T-cell (primary cell): ENCODE measurements at regions not wholly inside any gene's neighbourhood (a gene's known extent, or its start where the extent isn't known, plus 50 kb on each side); places are given as distances from the start of the nearest gene placed in this dataset.

ENCODE experiments used
- ATAC-seq, 4 experiments: fragments of 200-7000 bp in 3 of 4; fragments of 150-1000 bp in 1 of 4; cut with Tn5 transposase; replicated peaks in 1 of 4; 1 replicate in 3 of 4; 2 replicates in 1 of 4; pipeline ENCODE4 v1.10.0; 2021; ENCODE audit warnings: moderate library complexity in 3 of 4, mild to moderate bottlenecking in 2 of 4, moderate number of reproducible peaks in 1 of 4
- CTCF ChIA-PET, 2 donors: fragments of 300-600 bp; sonication (Branson Sonifier 250); formaldehyde crosslinking; loops; one replicate each; lab custom pipeline; 2022; ENCODE audit warnings: antibody characterized with exemption in 2 of 2; lab: Charles Lee
- POLR2A ChIA-PET, 2 donors: fragments of 300-600 bp; sonication (Branson Sonifier 250); formaldehyde crosslinking; loops; one replicate each; lab custom pipeline; 2022; ENCODE audit warnings: antibody characterized with exemption in 2 of 2; lab: Charles Lee
- DNase-seq, 35 experiments: peaks; one replicate each; pipeline versions ENCODE4 v3.0.0 to v3.0.0-alpha.2; 2013 to 2023
- H3K27ac ChIP-seq: one replicate; pipeline ENCODE4 v1.5.1; 2013; ENCODE audit warnings: low read length
- H3K27me3 ChIP-seq, 2 experiments: replicated peaks in 1 of 2; 1 replicate in 1 of 2; 2 replicates in 1 of 2; pipeline versions ENCODE4 v1.6.1 to v1.7.0; 2013; ENCODE audit warnings: low read length in 1 of 2, mixed read lengths in 1 of 2; ENCODE audit not compliant: control insufficient read depth in 2 of 2, insufficient read depth in 2 of 2; ENCODE audit errors: extremely low read depth in 1 of 2
- H3K36me3 ChIP-seq, 2 donors: 1 replicate in 1 of 2; 2 replicates in 1 of 2; pipeline versions ENCODE4 v1.6.1 to v1.7.0; 2013; ENCODE audit warnings: low read length in 1 of 2; ENCODE audit not compliant: control insufficient read depth in 2 of 2, insufficient read depth in 1 of 2; ENCODE audit errors: extremely low read depth in 1 of 2
- H3K4me1 ChIP-seq, 2 experiments: 1 replicate in 1 of 2; 2 replicates in 1 of 2; pipeline versions ENCODE4 v1.6.1 to v1.7.0; 2013; ENCODE audit warnings: low read length in 2 of 2, mixed read lengths in 1 of 2; ENCODE audit not compliant: insufficient read depth in 2 of 2, control insufficient read depth in 1 of 2; ENCODE audit errors: extremely low read depth in 1 of 2
- H3K4me3 ChIP-seq, 2 donors: 1 replicate in 1 of 2; 2 replicates in 1 of 2; pipeline versions ENCODE4 v1.5.1 to v1.7.0; 2013; ENCODE audit warnings: mild to moderate bottlenecking in 2 of 2, low read length in 1 of 2, moderate library complexity in 1 of 2; ENCODE audit not compliant: control insufficient read depth in 1 of 2; ENCODE audit errors: extremely low read depth in 1 of 2
- H3K9me3 ChIP-seq: 2 replicates; pipeline ENCODE4 v1.7.0; 2013
- H3K27ac Mint-ChIP-seq, 2 donors: one replicate each; pipeline ENCODE4 v1.8.0; 2020 to 2021; ENCODE audit warnings: mild to moderate bottlenecking in 2 of 2, mixed read lengths in 2 of 2
- H3K27me3 Mint-ChIP-seq, 2 donors: one replicate each; pipeline ENCODE4 v1.8.0; 2021 to 2022; ENCODE audit warnings: mixed read lengths in 2 of 2
- H3K36me3 Mint-ChIP-seq: one replicate; pipeline ENCODE4 v1.8.0; 2021; ENCODE audit warnings: mixed read lengths
- H3K4me1 Mint-ChIP-seq, 3 donors: one replicate each; pipeline ENCODE4 v1.8.0; 2020 to 2022; ENCODE audit warnings: mixed read lengths in 3 of 3, mild to moderate bottlenecking in 1 of 3
- H3K4me3 Mint-ChIP-seq, 3 donors: one replicate each; pipeline ENCODE4 v1.8.0; 2020 to 2022; ENCODE audit warnings: mild to moderate bottlenecking in 3 of 3, mixed read lengths in 3 of 3, moderate library complexity in 3 of 3
- H3K9me3 Mint-ChIP-seq, 3 donors: one replicate each; pipeline ENCODE4 v1.8.0; 2020 to 2022; ENCODE audit warnings: mixed read lengths in 3 of 3
- WGBS: methylation state at CpG from one replicate; pipeline ENCODE4 v1.1.5; 2013; ENCODE audit warnings: missing lambda C conversion rate; ENCODE audit not compliant: insufficient coverage; 5-methylcytosine and 5-hydroxymethylcytosine counted together

GRCh38 chr5:99076723-99077640 is 148.2 kb upstream of the CHD1 start:
- Histone ChIP-seq H3K4me1 (no peaks in the 10 kb centered on the region), H3K27me3 (peaks cover 0 to 3% of the 10 kb centered on the region in 2 experiments), H3K9me3 (no peaks in the 10 kb centered on the region), H3K4me3 (no peak overlapping the region), H3K27ac (no peak overlapping the region), H3K36me3 (no peaks in the 10 kb centered on the region)
- ATAC-seq (no peak), DNase-seq (no peak)
- Mint-ChIP-seq H3K27ac (no peak overlapping the region), H3K36me3 (no peaks in the 10 kb centered on the region), H3K27me3 (no peaks in the 10 kb centered on the region), H3K9me3 (peaks cover 4 to 7% (median 6%) of the 10 kb centered on the region in 3 donors), H3K4me1 (peaks cover 3 to 6% (median 6%) of the 10 kb centered on the region in 3 donors), H3K4me3 (no peak overlapping the region)
- ChIA-PET CTCF (no interaction called here), POLR2A (no interaction called here)
- WGBS, result no CpG with 5 or more reads among the region's 4 CpGs

- CTCF ChIA-PET, result no interaction called here
- H3K4me1 Mint-ChIP-seq, result peaks cover 3 to 6% (median 6%) of the 10 kb centered on the region in 3 donors
- ATAC-seq, result no peak
Observed at GRCh38 chr5:99072846-99073245, 144.0 kb upstream of the CHD1 start.

GRCh38 chr5:99070822-99071221 is 142.0 kb upstream of the CHD1 start:
- H3K4me1 Mint-ChIP-seq, result peaks cover 3 to 6% (median 6%) of the 10 kb centered on the region in 3 donors
- no peaks in the 10 kb centered on the region for H3K9me3 ChIP-seq
- H3K27me3 Mint-ChIP-seq, result no peaks in the 10 kb centered on the region
- no peaks in the 10 kb centered on the region for H3K36me3 Mint-ChIP-seq
- H3K36me3 ChIP-seq, result no peaks in the 10 kb centered on the region
- CTCF ChIA-PET, result interaction anchor here in 1 of 2 donors (1.8 kb wide), 1 partner anchor 12 kb away, joined by 7 read pairs; no protein-coding TSS in a partner anchor
- no peak for DNase-seq
- POLR2A ChIA-PET, result interaction anchor here (0.5 to 0.6 kb wide), 2 partner anchors 129 to 137 kb away, joined by 3 to 5 read pairs; no protein-coding TSS in a partner anchor
- no peak overlapping the region for H3K4me3 Mint-ChIP-seq
- 100% methylated on average over 1 of the region's 2 CpGs for WGBS
- no peak overlapping the region for H3K4me3 ChIP-seq
- H3K27ac Mint-ChIP-seq, result no peak overlapping the region
- H3K4me1 ChIP-seq, result no peaks in the 10 kb centered on the region
- peaks cover 0 to 3% of the 10 kb centered on the region in 2 experiments for H3K27me3 ChIP-seq
- peaks cover 4 to 7% (median 6%) of the 10 kb centered on the region in 3 donors for H3K9me3 Mint-ChIP-seq
- H3K27ac ChIP-seq, result no peak overlapping the region
- ATAC-seq, result no peak

More at GRCh38 chr5:99072846-99073245, 144.0 kb upstream of the CHD1 start:
- H3K9me3 ChIP-seq, result no peaks in the 10 kb centered on the region
- H3K4me3 ChIP-seq, result no peak overlapping the region
- no peak for DNase-seq
- Mint-ChIP-seq H3K9me3 (peaks cover 4 to 7% (median 6%) of the 10 kb centered on the region in 3 donors), H3K36me3 (no peaks in the 10 kb centered on the region), H3K27ac (no peak overlapping the region), H3K4me3 (no peak overlapping the region), H3K27me3 (no peaks in the 10 kb centered on the region)
- WGBS, result no CpG with 5 or more reads among the region's 1 CpG
- no peaks in the 10 kb centered on the region for H3K36me3 ChIP-seq
- no peaks in the 10 kb centered on the region for H3K4me1 ChIP-seq
- peaks cover 0 to 3% of the 10 kb centered on the region in 2 experiments for H3K27me3 ChIP-seq
- POLR2A ChIA-PET, result no interaction called here
- no peak overlapping the region for H3K27ac ChIP-seq

- no peak overlapping the region for H3K27ac Mint-ChIP-seq
- 80% methylated on average over 1 of the region's 4 CpGs for WGBS
- H3K4me3 Mint-ChIP-seq, result no peak overlapping the region
- ChIA-PET POLR2A (interaction anchor here (0.5 to 0.6 kb wide), 2 partner anchors 129 to 137 kb away, joined by 3 to 5 read pairs; no protein-coding TSS in a partner anchor), CTCF (interaction anchor here (0.8 to 1.8 kb wide), 2 partner anchors 10 to 11 kb away, joined by 3 to 7 read pairs; no protein-coding TSS in a partner anchor)
- H3K9me3 ChIP-seq, result no peaks in the 10 kb centered on the region
- H3K36me3 Mint-ChIP-seq, result no peaks in the 10 kb centered on the region
- H3K27me3 Mint-ChIP-seq, result no peaks in the 10 kb centered on the region
- no peak for DNase-seq
- H3K9me3 Mint-ChIP-seq, result peaks cover 4 to 7% (median 6%) of the 10 kb centered on the region in 3 donors
- H3K4me1 Mint-ChIP-seq, result peaks cover 3 to 6% (median 6%) of the 10 kb centered on the region in 3 donors
- no peak for ATAC-seq
- H3K27me3 ChIP-seq, result peaks cover 0 to 3% of the 10 kb centered on the region in 2 experiments
- no peaks in the 10 kb centered on the region for H3K4me1 ChIP-seq
- H3K36me3 ChIP-seq, result no peaks in the 10 kb centered on the region
- no peak overlapping the region for H3K4me3 ChIP-seq
- no peak overlapping the region for H3K27ac ChIP-seq
Observed at GRCh38 chr5:99070362-99070761, 141.6 kb upstream of the CHD1 start.

GRCh38 chr5:99068944-99069650 is 140.3 kb upstream of the CHD1 start:
- H3K27ac ChIP-seq, result no peak overlapping the region
- Mint-ChIP-seq H3K27me3 (no peaks in the 10 kb centered on the region), H3K4me1 (peaks cover under 1 to 3% (median under 1%) of the 10 kb centered on the region in 3 donors), H3K9me3 (peaks cover 4 to 7% (median 6%) of the 10 kb centered on the region in 3 donors), H3K36me3 (no peaks in the 10 kb centered on the region), H3K27ac (no peak overlapping the region), H3K4me3 (no peak overlapping the region)
- ATAC-seq, result no peak
- DNase-seq, result no peak
- H3K9me3 ChIP-seq, result no peaks in the 10 kb centered on the region
- H3K4me3 ChIP-seq, result no peak overlapping the region
- ChIA-PET CTCF (no interaction called here), POLR2A (no interaction called here)
- H3K36me3 ChIP-seq, result no peaks in the 10 kb centered on the region
- WGBS, result no CpG with 5 or more reads among the region's 5 CpGs
- H3K4me1 ChIP-seq, result no peaks in the 10 kb centered on the region
- H3K27me3 ChIP-seq, result no peaks in the 10 kb centered on the region

- CTCF ChIA-PET, result interaction anchor here in 1 of 2 donors (0.7 to 5.8 kb wide), 6 partner anchors 12 to 159 kb away, joined by 3 to 71 read pairs (median 4); no protein-coding TSS in a partner anchor
- H3K27ac Mint-ChIP-seq, result no peak overlapping the region
- Histone ChIP-seq H3K9me3 (no peaks in the 10 kb centered on the region), H3K27ac (no peak overlapping the region), H3K36me3 (no peaks in the 10 kb centered on the region), H3K27me3 (peaks cover 0 to 2% of the 10 kb centered on the region in 2 experiments), H3K4me1 (peaks cover 0 to 2% of the 10 kb centered on the region in 2 experiments), H3K4me3 (no peak overlapping the region)
- POLR2A ChIA-PET, result interaction anchor here (0.6 to 1.1 kb wide), 2 partner anchors 151 to 219 kb away, joined by 3 to 4 read pairs; no protein-coding TSS in a partner anchor
- H3K4me1 Mint-ChIP-seq, result peaks cover 0 to 7% (median 5%) of the 10 kb centered on the region in 3 donors
- no peak overlapping the region for H3K4me3 Mint-ChIP-seq
- H3K9me3 Mint-ChIP-seq, result no peaks in the 10 kb centered on the region
- H3K27me3 Mint-ChIP-seq, result peaks cover 0 to 3% of the 10 kb centered on the region in 2 donors
- no peaks in the 10 kb centered on the region for H3K36me3 Mint-ChIP-seq
- WGBS, result 100% methylated on average over 1 of the region's 5 CpGs
- DNase-seq (no peak), ATAC-seq (no peak)
Observed at GRCh38 chr5:99063737-99064136, 134.9 kb upstream of the CHD1 start.
